ENCODE measurements at regions not wholly inside any gene's neighbourhood (a gene's known extent, or its start where the extent isn't known, plus 50 kb on each side); places are given as distances from the start of the nearest gene placed in this dataset.

- Histone ChIP-seq H3K27ac (ENCODE audit: low read depth in 1 of 2, low read length in 2 of 2) (no peak overlapping the region), H3K4me3 (ENCODE audit: low read depth in 1 of 3, low read length in 3 of 3) (no peak overlapping the region)
Observed at GRCh38 chr13:55653497-55653896, 1487.2 kb upstream of the PRR20A start.

GRCh38 chr13:55654243-55654642 is 1486.5 kb upstream of the PRR20A start:
- Histone ChIP-seq H3K36me3 (ENCODE audit: control insufficient read depth in 4 of 4, insufficient read depth in 3 of 4, low read depth in 1 of 4, low read length in 3 of 4) (no peaks in the 10 kb centered on the region), H3K4me1 (ENCODE audit: control insufficient read depth in 4 of 4, insufficient read depth in 4 of 4, low read length in 3 of 4) (no peaks in the 10 kb centered on the region), H3K9ac (ENCODE audit: low read depth in 1 of 2, low read length in 2 of 2) (no peak overlapping the region), H3K27ac (ENCODE audit: low read depth in 1 of 2, low read length in 2 of 2) (no peak overlapping the region), H3K9me3 (ENCODE audit: control insufficient read depth in 4 of 4, low read length in 3 of 4) (no peaks in the 10 kb centered on the region), H3K27me3 (ENCODE audit: control insufficient read depth in 4 of 4, insufficient read depth in 4 of 4, low read length in 3 of 4) (no peaks in the 10 kb centered on the region), H3K4me3 (ENCODE audit: low read depth in 1 of 3, low read length in 3 of 3) (no peak overlapping the region)
- DNase-seq (ENCODE audit: low spot score): no peak
- no peak for TF ChIP-seq ZBTB33 (IDR thresholded peaks at IDR 0.05)
- no peak for TF ChIP-seq FOXA1 (IDR thresholded peaks at IDR 0.05)
- TF ChIP-seq YY1 (IDR thresholded peaks at IDR 0.05): no peak
- no peak for TF ChIP-seq RXRA (IDR thresholded peaks at IDR 0.05)
- no peak for TF ChIP-seq FOXA2 (IDR thresholded peaks at IDR 0.05)
- no peak for TF ChIP-seq CTCF (IDR thresholded peaks at IDR 0.05; ENCODE audit: low read depth, low read length, missing input control)

More at GRCh38 chr13:55653497-55653896, 1487.2 kb upstream of the PRR20A start:
- Histone ChIP-seq H3K9ac (ENCODE audit: low read depth in 1 of 2, low read length in 2 of 2) (no peak overlapping the region), H3K27me3 (ENCODE audit: control insufficient read depth in 4 of 4, insufficient read depth in 4 of 4, low read length in 3 of 4) (no peaks in the 10 kb centered on the region), H3K4me1 (ENCODE audit: control insufficient read depth in 4 of 4, insufficient read depth in 4 of 4, low read length in 3 of 4) (no peaks in the 10 kb centered on the region), H3K36me3 (ENCODE audit: control insufficient read depth in 4 of 4, insufficient read depth in 3 of 4, low read depth in 1 of 4, low read length in 3 of 4) (no peaks in the 10 kb centered on the region), H3K9me3 (ENCODE audit: control insufficient read depth in 4 of 4, low read length in 3 of 4) (no peaks in the 10 kb centered on the region)
- 48% methylated on average over 3 of the region's 3 CpGs for WGBS
- TF ChIP-seq RAD21 (IDR thresholded peaks at IDR 0.05) (no peak), JUND (IDR thresholded peaks at IDR 0.05) (no peak), FOXA1 (IDR thresholded peaks at IDR 0.05) (no peak), HNF4G (IDR thresholded peaks at IDR 0.05) (no peak), YY1 (IDR thresholded peaks at IDR 0.05) (no peak), REST (IDR thresholded peaks at IDR 0.05) (no peak), ATF3 (IDR thresholded peaks at IDR 0.05) (no peak), ZBTB33 (IDR thresholded peaks at IDR 0.05) (no peak), RXRA (IDR thresholded peaks at IDR 0.05) (no peak), FOXA2 (IDR thresholded peaks at IDR 0.05) (no peak), SP1 (IDR thresholded peaks at IDR 0.05) (no peak), NR2F2 (IDR thresholded peaks at IDR 0.05) (no peak), HNF4A (conservative IDR thresholded peaks at IDR 0.05) (no peak)
- no peak for DNase-seq (ENCODE audit: low spot score)
